ENCODE measurements at regions not wholly inside any gene's neighbourhood (a gene's known extent, or its start where the extent isn't known, plus 50 kb on each side); places are given as distances from the start of the nearest gene placed in this dataset.
"Not testable (repeated sequence)": the region's sequence is repeated elsewhere in the genome, so short reads cannot be mapped to it uniquely, and the experiment has no call there.

DNA sequence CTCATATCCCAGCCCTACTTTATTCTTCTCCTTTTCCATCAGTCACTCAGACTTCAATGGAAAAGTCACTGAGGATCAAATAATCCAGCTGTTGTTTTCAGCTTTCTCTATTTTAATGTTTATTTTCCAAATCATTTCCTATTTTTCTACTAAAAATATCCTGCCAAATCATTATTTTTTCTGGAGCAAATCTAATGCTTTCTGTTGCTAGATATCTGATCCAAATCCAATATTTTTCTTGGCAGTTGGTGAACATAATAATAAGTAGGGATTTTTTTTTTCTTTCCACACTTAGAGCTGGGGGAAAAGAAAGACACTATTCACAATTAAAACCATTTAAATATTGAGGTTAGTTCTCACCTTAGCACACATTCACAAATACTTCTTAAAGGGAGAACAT lies 656.1 kb downstream of the DACH1 start:
- DNase-seq = no peak

DNA sequence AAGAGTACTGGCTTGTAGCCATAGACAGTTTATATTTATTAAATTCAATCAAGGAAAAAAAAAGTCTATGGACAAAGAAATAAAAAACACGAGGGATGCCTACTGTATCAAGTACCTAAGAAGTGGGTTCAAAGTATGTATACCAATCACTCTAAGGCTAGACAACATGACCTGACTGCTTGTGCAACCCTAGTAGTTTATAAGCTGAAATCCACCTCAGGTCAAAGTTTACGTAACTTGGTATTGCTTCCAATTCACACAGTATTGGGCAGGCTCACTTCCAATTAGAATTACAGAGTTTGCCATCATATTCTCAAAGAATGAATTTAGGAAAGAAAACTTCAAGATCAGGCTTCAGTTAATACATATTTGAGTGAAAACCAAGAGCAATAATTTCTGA lies 657.8 kb downstream of the DACH1 start:
- DNase-seq = no peak

DNA sequence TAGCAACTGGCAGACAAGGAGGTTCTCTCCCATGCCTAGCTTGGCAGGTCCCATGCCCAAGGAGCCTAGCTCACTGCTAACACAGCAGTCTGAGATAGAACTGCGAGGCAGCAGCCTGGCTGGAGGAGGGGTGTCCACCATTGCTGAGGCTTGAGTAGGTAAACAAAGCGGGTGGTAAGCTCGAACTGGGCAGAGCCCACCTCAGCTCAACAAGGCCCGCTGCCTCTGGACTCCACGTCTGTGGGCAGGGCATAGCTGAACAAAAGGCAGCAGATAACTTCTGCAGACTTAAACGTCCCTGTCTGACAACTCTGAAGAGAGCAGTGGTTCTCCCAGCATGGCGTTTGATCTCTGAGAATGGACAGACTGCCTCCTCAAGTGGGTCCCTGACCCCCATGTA lies 682.4 kb downstream of the DACH1 start:
- DNase-seq = not testable (repeated sequence)

DNA sequence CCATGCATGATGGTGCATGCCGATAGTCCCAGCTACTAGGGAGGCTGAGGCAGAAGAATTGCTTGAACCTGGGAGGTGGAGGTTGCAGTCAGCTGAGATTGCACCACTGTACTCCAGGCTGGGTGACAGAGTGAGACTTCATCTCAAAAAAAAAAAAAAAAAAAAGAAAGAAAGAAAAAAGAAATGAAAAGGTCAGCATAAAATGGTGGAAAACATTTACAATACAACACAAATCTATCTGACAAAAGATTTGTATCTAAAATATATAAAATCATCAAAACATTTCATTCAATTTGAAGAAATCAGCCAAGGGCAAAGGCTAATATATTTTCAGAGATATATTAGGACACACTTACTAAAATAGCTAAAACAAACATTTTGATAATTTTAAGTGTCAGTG lies 683.7 kb downstream of the DACH1 start:
- DNase-seq = not testable (repeated sequence)

DNA sequence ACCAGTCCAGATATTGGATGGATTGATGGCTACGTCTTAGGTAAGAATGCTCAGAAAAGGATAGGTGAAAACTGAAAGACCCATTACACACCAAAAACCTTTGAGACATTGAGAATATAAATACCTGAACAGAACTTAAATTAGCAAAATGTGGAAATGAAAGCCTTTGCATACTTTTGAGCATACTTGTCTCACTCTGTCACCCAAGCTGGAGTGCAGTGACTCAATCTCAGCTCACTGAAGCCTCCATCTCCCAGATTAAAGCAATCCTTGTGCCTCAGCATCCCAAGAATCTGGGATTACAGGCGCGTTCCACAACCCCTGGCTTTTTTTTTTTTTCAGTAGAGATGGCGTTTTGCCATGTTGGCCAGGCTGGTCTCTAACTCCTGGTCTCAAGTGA lies 695.3 kb downstream of the DACH1 start:
- DNase-seq = no peak

DNA sequence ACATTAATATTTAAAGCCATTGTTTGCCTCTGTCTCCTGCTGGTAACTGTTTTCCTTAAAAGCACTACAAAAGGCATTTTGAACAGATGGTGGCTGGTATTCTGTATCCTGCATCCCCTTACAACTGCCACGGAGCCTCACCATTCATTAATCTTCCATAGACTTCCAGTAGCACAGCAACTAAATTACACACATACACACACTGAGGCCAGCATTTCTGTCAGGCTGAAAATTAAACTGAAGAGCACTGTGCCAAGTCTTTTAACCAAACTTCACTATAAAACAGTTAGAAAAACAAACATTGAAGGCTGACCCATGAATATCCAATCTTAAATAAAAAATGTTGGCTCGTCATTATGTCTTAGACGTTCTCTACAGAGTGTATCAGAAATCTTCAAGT lies 697.8 kb downstream of the DACH1 start:
- DNase-seq = no peak

DNA sequence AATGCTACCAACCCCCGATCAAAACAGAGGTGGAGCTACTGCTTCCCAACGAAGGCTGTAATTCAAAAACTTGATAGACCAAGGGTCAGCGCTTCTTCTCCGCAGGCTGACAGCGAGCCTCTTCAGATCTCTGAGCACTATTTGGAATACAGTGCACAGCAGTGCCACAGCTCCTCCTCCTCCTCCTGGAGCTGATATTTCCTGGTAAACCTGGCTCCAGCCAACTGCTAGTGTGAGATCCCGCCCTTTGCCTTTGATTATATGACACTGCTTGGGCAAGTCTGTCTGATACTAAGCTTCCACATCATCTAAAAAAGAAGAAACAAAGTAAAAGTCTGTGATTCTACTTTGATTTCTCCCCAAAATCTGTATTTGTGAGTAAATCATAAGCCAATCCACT lies 710.5 kb downstream of the DACH1 start:
- DNase-seq = no peak

DNA sequence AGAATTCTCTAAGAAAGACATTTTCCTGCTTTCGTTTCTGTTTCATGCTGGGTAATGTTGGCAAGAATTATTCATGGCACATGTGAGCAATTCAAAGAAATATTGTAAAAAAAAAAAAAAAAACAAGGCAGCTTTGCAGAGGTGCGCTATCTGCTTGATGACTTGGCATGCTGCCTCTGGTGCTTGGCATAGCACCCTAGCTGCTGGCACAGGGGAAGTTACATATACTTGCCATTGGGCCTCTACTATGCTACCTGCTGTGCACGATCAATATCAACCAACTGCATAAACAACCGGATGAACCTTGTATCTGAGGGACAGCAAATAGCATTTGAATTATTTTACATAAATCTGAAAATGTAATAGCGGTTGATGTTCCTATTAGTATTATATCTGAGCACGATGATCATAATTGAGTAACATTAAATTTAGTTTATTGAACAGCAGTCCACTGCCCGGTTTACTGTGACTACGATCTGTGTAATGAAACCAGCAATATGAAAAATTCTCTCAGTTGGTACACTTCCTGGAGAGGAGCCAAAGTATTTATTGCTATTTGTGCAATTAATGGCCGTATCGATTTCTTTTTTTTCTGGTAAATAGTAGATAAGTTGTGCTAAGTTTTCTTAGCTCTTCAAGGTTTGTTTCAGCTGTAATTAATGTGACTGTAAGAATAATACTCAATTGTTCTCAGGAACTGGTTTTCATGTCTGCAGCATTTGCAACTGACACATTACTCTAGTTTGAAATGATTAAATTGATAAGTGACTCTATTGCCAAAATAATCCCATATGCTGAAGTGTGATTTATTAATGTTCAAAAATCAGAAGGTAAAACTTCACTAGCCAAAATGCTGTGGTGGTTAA lies 717.3 kb downstream of the DACH1 start:
- DNase-seq = peak; percentile 43

DNA sequence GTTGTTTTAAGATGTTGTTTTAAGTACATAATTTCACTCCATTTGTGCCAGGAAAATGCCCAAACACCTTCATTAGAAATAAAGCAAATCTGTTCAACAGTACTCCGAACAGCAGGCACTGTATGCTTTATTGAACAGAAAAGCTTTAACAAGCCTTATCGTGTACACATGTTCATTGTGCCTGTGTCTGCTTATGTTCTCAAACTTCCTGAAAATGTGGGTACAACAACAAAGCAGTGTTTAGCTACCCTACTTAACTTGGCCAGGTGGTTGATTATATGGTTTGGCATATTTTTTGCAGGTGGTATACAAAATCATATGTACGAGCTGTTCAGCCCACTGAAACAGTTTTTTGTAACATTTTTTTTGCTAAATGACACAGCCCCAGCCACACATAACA lies 718.0 kb downstream of the DACH1 start:
- DNase-seq = peak; percentile 32

DNA sequence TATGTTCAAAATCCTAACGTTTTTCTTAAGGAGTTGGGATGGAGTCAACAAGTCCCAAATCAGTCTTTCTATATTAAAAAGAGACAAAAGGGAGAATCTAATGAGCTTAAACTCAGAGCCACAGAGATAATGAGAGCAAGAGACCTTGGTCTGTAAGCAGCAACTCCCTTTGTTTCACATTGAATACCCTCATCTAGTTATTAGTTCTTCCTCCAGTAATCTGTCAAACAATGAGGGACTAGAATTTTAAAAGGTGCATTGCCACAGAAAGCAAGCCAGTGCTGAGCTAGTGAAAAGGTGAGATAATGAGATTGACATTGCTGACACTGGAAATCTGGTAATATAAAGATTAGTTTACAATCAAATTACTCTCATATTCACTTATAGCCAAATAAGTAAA lies 718.6 kb downstream of the DACH1 start:
- no peak for DNase-seq

DNA sequence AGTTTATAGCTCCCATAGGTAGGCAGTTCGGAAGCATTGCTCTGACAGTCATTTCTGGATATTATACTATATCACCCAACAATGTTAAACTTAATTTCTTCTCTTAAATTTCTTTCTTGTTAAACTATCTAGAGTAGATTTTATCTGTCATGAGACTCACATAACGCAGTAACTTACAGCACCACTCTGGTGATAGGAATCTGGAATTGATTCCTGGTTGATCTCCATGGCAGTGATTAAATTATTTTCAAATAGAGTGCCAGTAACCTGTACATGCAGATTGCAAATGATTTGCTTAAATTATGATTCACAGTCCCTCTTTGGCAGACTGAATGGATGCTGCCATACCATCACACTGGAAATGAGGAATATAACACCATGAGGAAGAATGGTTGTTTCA lies 722.1 kb downstream of the DACH1 start:
- no peak for DNase-seq

DNA sequence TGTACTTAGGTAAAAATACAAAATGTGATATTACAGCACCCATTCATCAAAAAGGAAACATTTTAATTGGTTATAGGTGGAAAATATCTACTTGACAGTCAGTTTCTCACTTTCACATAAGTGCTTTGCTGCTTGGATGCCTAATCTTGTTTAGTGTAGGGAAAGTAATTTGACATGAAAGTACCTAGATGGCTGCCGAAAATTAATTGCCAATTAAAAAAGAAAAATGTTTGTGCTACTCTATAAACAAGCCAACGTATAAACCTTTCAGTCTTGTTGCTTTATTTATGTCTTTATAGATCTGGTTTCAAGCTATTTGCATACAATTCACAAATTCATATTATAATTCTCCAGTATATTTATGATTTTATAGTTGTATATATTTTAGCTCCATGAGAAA lies 729.9 kb downstream of the DACH1 start:
- DNase-seq = no peak

DNA sequence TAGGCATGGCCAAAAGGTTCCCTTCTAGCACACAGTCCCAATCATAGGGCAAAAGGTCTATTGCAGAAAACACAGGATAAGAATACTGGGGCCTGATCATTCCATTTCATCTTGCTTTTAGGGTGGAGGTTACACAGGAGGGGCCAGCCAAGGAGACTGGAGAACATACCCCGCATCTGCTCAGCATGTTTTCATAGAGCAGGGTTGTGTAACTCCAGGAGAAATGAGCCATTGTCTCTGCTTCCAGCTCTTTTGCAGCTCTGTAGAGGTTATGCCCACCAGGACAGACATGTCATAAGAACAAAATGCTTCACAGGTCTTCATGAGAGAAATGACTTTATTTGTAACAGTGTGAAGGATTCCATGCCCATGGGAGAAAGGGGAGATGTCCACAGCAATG lies 742.8 kb downstream of the DACH1 start:
- no peak for DNase-seq

DNA sequence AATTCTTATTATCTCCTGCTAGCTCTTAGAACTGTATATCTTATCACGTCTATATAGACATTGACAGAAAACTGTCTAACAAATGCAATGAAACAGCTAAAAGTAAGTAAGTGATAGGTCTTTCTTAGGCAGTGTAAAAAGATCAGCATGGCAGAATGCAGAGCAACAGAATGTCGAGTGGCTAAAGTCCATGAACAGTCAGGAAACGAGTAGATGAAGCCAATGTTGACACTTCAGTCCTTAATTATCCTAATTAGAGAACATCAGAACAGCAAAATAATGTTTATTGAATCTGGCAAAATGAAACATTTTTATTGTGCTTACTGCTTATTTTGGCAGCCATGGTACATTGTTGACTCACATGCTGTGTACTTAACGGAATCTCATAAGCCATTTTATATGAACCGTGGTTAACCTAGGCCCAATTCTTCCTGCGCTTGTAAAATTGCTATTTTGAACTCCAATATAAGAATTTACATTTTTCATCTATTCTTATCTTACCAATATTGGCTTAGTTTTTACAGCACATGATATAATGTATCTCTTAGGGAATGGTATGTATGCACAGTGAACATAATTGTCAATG lies 748.1 kb downstream of the DACH1 start:
- no peak for DNase-seq

DNA sequence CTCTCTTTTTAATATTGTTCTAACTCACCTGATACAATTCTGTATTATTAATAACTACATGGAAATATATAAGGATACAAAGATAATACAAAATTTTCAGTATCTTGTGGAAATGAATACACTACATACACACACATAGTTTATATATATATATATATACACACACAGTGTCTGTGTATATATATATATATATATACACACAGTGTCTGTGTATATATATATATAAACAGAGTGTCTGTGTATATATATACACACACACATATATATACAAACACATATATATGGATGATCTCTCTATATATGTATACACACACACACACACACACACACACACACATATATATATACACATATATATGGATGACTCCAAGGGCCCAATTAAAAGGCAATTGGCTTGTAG lies 749.1 kb downstream of the DACH1 start:
- no peak for DNase-seq

DNA sequence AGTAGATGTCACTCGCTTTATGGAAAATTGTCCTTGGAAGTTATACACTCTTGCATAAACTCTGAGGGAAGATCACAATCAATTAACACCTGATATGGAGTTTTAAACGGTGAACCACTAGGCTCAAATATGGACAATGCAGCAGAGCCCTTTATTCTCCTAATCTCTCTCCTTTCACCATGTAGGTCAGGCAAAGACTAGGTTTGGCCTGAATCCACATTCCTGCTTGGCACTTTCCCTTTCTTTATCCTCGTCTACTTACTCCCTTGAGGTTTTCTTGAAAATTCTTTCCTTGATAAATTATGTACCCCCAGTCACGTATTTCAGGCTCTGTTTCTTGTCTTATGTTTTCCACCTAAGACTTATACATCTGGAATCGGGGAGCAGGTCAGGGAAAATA lies 751.7 kb downstream of the DACH1 start:
- no peak for DNase-seq

DNA sequence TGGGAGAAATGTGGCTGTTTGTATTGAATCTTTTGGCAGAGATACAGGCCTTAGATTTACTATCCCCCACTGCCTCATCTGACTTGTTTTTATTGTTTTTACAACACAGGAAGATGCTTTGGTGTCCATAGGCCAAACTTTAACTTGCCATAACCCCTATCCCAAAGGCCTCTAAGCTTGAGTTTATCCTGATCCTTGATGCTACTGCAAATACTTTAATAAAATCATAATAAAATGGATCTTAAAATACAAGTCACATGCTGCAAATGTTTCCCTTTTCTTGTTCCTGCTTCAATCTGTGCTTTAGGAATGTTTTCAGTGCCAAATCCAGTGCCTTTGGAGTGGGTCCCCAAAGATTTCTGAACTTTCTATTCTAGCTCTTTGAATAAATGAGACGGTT lies 770.6 kb downstream of the DACH1 start:
- DNase-seq = no peak

DNA sequence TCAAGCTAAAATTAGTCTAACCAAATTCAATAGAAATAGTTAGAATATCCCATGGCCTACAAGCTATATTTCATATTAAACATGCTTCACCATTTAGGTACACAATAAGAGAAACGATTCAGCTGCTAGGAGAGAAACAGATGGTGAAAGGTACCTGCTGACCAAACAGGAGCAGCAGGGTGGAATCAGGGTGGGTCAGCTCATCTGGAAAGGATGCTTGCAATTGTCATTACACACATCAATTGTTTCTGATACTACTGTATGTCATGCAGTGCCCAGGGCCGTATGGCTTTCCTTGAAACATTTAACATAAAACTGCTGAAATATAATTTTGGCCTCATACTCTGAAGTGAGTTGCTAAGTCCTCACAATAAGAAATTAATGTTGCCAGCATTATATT lies 776.0 kb downstream of the DACH1 start:
- no peak for DNase-seq

DNA sequence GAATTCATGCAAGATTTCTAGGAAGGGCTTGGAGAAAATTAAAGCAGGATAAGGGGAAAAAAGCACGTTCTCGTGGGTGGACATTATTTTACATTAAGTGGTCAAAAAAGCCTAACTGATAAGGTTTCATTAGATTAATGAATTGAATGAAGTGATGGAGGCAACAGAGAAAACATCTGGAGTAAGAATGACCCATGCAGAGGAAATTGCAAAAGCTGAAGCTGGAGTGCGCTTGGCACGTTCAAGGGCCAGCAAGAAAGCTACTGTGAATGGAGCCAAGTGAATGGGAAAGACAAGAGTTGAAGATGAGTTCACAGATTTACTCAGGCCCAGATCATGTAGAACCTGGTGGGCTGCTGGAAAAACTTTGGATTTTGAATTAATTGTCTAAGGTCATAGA lies 777.9 kb downstream of the DACH1 start:
- no peak for DNase-seq

DNA sequence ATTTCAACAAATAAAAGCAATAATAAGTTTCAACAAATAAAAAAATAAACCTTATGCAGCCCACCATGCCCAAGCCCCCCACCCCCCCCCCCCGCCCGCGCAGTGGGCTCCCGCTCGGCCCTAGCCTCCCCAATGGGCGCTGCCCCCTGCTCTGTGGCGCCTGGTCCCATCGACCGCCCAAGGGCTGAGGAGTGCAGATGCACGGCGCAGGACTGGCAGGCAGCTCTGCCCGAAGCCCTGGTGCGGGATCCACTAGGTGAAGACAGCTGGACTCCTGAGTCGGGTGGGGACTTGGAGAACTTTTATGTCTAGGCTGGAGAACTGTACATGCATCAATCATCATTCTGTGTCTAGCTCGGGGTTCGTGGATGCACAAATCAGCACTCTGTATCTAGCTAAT lies 779.6 kb downstream of the DACH1 start:
- no peak for DNase-seq

DNA sequence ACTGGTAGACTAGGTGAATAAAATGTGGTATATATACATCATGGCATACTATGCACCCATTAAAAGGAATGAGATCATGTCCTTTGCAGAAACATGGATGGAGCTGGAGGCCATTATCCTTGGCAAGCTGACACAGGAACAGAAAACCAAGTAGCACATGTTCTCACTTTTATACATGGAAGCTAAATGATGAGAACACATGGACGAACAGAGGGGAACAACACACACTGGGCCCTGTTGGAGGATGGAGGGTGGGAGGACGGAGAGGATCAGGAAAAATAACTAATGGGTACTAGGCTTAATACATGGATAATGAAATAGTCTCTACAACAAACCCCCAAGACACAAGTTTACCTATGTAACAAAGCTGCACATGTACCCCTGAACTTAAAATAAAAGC lies 780.0 kb downstream of the DACH1 start:
- no peak for DNase-seq

DNA sequence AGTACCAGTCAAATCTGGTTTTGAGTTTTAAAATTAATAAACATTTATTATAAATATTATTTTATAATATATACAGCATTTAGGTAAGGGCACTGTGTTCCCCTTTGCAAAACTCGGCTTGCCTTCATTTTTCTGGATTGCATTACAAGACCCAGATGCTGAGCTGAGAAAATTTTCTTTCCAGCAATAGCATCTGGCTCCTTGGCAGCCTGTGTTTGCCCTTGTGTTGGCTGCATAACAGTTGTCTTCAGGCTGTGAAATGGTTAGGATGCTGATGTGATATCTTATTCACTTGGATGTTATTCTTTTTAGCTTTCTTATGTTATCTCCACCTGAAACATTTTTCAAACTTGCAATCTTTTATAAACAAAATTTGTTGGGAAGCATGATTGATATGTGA lies 784.4 kb downstream of the DACH1 start:
- no peak for DNase-seq

DNA sequence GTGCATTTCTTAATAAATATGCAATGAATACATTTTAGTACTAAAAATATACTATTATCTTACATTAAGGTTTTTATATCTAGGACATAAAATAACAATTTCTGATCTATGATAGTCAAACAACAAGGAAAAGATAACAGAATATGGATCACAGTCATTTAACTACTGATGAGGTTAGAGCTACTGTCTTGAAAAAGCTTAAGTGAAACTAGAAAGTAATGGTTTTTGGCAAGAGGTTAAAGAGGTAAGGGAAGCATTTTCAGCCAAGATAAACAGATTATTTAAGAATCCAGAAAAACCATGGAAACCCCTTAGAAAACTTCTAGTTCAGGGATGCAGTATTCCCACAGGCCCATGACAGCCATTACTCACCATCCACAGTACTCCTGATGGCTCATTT lies 787.4 kb downstream of the DACH1 start:
- no peak for DNase-seq

DNA sequence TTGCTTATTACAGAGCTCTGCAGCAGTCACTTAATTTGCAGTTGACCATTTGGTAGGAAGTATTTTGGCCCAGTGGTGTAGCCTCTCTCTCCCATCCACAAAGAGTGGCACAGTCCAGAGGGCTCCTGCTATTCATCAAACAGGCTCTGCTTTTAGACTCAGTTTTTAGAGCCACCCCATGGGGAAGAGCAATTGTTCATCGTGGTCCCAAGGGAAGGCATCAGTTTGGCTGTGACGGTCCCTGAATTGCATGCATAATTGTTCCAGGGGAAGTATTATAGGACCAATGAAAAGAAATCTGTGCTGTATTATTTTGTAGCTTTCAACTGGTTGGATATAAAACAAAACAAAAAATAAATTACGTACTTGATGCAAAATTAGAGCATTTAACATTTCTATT lies 799.0 kb downstream of the DACH1 start:
- DNase-seq = no peak
